ENCODE measurements at regions not wholly inside any gene's neighbourhood (a gene's known extent, or its start where the extent isn't known, plus 50 kb on each side); places are given as distances from the start of the nearest gene placed in this dataset.

- H2AFZ ChIP-seq (ENCODE audit: low read length) = no peak overlapping the region
- H3K79me2 ChIP-seq (ENCODE audit: insufficient read depth, low read length) = no peaks in the 10 kb centered on the region
- no peak overlapping the region for H2BK20ac ChIP-seq (ENCODE audit: low read depth, low read length, poor library complexity, severe bottlenecking)
- H3K4me1 Mint-ChIP-seq = peaks cover 14 to 18% of the 10 kb centered on the region in 2 experiments
- H2BK15ac ChIP-seq (ENCODE audit: low read depth, low read length) = no peak overlapping the region
- no peaks in the 10 kb centered on the region for H3K9me3 Mint-ChIP-seq
- H2BK120ac ChIP-seq (ENCODE audit: low read depth, low read length, poor library complexity, severe bottlenecking) = no peak overlapping the region
- no peak overlapping the region for H3K4me3 Mint-ChIP-seq
- no peak overlapping the region for H4K5ac ChIP-seq (ENCODE audit: insufficient read length, low read depth, low read length)
- H3K4ac ChIP-seq (ENCODE audit: low read depth, low read length) = no peak overlapping the region
- no peaks in the 10 kb centered on the region for H3K79me1 ChIP-seq (ENCODE audit: insufficient read depth, low read depth, low read length, poor library complexity, severe bottlenecking)
- no peaks in the 10 kb centered on the region for H3K4me1 ChIP-seq (ENCODE audit: insufficient read depth, low read length)
- H3K14ac ChIP-seq (ENCODE audit: insufficient read depth, low read length) = no peak overlapping the region
- H2BK5ac ChIP-seq (ENCODE audit: insufficient read length, low read length) = no peak overlapping the region
- H3T11ph ChIP-seq (ENCODE audit: low read length) = no peak overlapping the region
- H3K27me3 ChIP-seq (ENCODE audit: insufficient read depth, low read length) = no peaks in the 10 kb centered on the region; the same call in 1 of the 2 replicates
- H2BK12ac ChIP-seq (ENCODE audit: insufficient read length, low read depth, low read length) = no peak overlapping the region
- TF ChIP-seq, protein P1, sequence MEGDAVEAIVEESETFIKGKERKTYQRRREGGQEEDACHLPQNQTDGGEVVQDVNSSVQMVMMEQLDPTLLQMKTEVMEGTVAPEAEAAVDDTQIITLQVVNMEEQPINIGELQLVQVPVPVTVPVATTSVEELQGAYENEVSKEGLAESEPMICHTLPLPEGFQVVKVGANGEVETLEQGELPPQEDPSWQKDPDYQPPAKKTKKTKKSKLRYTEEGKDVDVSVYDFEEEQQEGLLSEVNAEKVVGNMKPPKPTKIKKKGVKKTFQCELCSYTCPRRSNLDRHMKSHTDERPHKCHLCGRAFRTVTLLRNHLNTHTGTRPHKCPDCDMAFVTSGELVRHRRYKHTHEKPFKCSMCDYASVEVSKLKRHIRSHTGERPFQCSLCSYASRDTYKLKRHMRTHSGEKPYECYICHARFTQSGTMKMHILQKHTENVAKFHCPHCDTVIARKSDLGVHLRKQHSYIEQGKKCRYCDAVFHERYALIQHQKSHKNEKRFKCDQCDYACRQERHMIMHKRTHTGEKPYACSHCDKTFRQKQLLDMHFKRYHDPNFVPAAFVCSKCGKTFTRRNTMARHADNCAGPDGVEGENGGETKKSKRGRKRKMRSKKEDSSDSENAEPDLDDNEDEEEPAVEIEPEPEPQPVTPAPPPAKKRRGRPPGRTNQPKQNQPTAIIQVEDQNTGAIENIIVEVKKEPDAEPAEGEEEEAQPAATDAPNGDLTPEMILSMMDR (conservative IDR thresholded peaks at IDR 0.05) = no peak
- no peak overlapping the region for H3K4me2 ChIP-seq (ENCODE audit: insufficient read depth, insufficient read length, low read length)
- no peak for DNase-seq
- no peak overlapping the region for H3K27ac Mint-ChIP-seq
- H4K20me1 ChIP-seq (ENCODE audit: control insufficient read depth, insufficient read depth, insufficient read length) = no peaks in the 10 kb centered on the region
- no CpG with 5 or more reads among the region's 5 CpGs for WGBS (ENCODE audit: extremely low coverage, insufficient read length, low lambda C conversion rate)
- no peak overlapping the region for H3K23ac ChIP-seq (ENCODE audit: insufficient read length, low read depth, low read length)
- no peaks in the 10 kb centered on the region for H3K36me3 Mint-ChIP-seq (ENCODE audit: insufficient read depth in 1 of 3, low read depth in 3 of 3)
- no peak overlapping the region for H4K8ac ChIP-seq (replicated peaks; ENCODE audit: insufficient read length, low read depth, low read length)
- H4K91ac ChIP-seq (ENCODE audit: insufficient read length, low read depth, low read length) = no peak overlapping the region
- H3K18ac ChIP-seq (ENCODE audit: insufficient read length, low read depth, low read length) = no peak overlapping the region
- H3K27me3 Mint-ChIP-seq (ENCODE audit: low read depth) = no peaks in the 10 kb centered on the region; the same call in none of the 2 replicates
- H3K27ac ChIP-seq (ENCODE audit: insufficient read length, low read depth, low read length) = no peak overlapping the region
- no peaks in the 10 kb centered on the region for H3K23me2 ChIP-seq (ENCODE audit: insufficient read length, low read depth, low read length, poor library complexity, severe bottlenecking)
- no peak overlapping the region for H3K9ac ChIP-seq (ENCODE audit: extremely low read depth, insufficient read length, low read length)
- H3K56ac ChIP-seq (ENCODE audit: insufficient read length, low read depth, low read length) = no peak overlapping the region
- no peaks in the 10 kb centered on the region for H3K9me3 ChIP-seq (ENCODE audit: control insufficient read depth, low read depth, low read length)
- no peak overlapping the region for H2AK5ac ChIP-seq (ENCODE audit: insufficient read length, low read length)
Measured at GRCh38 chr4:23038626-23039491, 346.1 kb downstream of the GBA3 start.
